ENCODE measurements at regions not wholly inside any gene's neighbourhood (a gene's known extent, or its start where the extent isn't known, plus 50 kb on each side); places are given as distances from the start of the nearest gene placed in this dataset.

DNA sequence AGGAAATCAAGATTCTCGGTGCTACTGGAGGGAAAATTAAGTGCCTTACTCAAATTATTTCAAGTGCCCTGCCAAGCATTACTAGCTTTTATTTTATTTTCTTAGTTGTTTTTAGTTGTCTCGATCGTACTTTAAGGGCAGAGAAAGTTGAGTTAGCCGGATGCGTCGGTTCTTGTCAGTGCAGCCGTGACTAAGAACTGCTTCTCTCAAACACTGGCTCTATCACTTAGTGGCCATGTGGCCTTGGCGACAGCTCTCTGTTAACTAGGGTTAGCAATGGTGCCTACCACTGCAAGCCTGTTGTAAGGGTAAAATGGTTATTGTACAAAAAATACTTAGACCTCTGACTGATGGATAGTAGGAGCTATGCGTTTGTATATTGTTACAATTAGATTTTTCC is 227.8 kb downstream of the KATNAL1 start:
- Histone ChIP-seq H3K27ac (ENCODE audit: insufficient read depth, low read depth, low read length) (no peak overlapping the region), H3K9ac (replicated peaks; ENCODE audit: extremely low read depth, insufficient read depth, low read length) (no peak overlapping the region), H3K9me1 (replicated peaks; ENCODE audit: control insufficient read depth, extremely low read depth, insufficient read depth, low read length) (no peaks in the 10 kb centered on the region), H3K4me1 (ENCODE audit: control insufficient read depth, extremely low read depth, insufficient read depth, low read length) (no peaks in the 10 kb centered on the region), H3K36me3 (ENCODE audit: control insufficient read depth in 2 of 2, extremely low read depth in 1 of 2, insufficient read depth in 2 of 2, low read length in 2 of 2) (no peaks in the 10 kb centered on the region), H2AFZ (ENCODE audit: low read depth, low read length) (no peak overlapping the region), H3K4me2 (ENCODE audit: insufficient read depth, low read length) (no peak overlapping the region), H3K4me3 (replicated peaks in 1 of 3; ENCODE audit: insufficient read depth in 1 of 3, low read depth in 1 of 3, low read length in 3 of 3) (no peak overlapping the region), H4K20me1 (replicated peaks; ENCODE audit: control insufficient read depth, extremely low read depth, insufficient read depth, low read length) (no peaks in the 10 kb centered on the region), H3K9me3 (replicated peaks; ENCODE audit: control insufficient read depth, insufficient read depth, low read length) (no peaks in the 10 kb centered on the region), H3K27me3 (ENCODE audit: control insufficient read depth in 2 of 2, insufficient read depth in 2 of 2, low read length in 2 of 2) (peaks cover 0 to 2% of the 10 kb centered on the region in 2 experiments), H3K79me2 (ENCODE audit: control insufficient read depth, insufficient read depth, low read length) (no peaks in the 10 kb centered on the region)
- intact Hi-C loops (cut with micrococcal nuclease) (no loop called here), dilution Hi-C loops (cut with MboI; ENCODE audit: extremely low pct_ligation_motif_present, low sequenced_read_pairs) (no loop called here)
- no TSS peak for BruUV-seq (replicated peaks)
- ChIA-PET POLR2A (no interaction called here), CTCF (no interaction called here)
- TF ChIP-seq, protein P1, sequence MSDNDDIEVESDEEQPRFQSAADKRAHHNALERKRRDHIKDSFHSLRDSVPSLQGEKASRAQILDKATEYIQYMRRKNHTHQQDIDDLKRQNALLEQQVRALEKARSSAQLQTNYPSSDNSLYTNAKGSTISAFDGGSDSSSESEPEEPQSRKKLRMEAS (IDR thresholded peaks at IDR 0.05; ENCODE audit: insufficient read depth, insufficient read length): no peak
- TF ChIP-seq GATA2 (IDR thresholded peaks at IDR 0.05; ENCODE audit: insufficient read depth, insufficient read length, low read depth, low read length) (no peak), JUN (IDR thresholded peaks at IDR 0.05; ENCODE audit: borderline replicate concordance, insufficient read depth, insufficient read length, low read depth) (no peak), MYC (IDR thresholded peaks at IDR 0.05; ENCODE audit: low read depth, low read length) (no peak), POLR2AphosphoS5 (IDR thresholded peaks at IDR 0.05; ENCODE audit: insufficient read depth, low read depth, low read length) (no peak), EZH2 (IDR thresholded peaks at IDR 0.05; ENCODE audit: borderline replicate concordance, low read depth, low read length, severe bottlenecking) (no peak), FOS (IDR thresholded peaks at IDR 0.05; ENCODE audit: borderline replicate concordance, insufficient read depth, low read length) (no peak), POLR2A (IDR thresholded peaks at IDR 0.05; ENCODE audit: low read depth, low read length) (no peak)
- TF ChIP-seq, protein P2, sequence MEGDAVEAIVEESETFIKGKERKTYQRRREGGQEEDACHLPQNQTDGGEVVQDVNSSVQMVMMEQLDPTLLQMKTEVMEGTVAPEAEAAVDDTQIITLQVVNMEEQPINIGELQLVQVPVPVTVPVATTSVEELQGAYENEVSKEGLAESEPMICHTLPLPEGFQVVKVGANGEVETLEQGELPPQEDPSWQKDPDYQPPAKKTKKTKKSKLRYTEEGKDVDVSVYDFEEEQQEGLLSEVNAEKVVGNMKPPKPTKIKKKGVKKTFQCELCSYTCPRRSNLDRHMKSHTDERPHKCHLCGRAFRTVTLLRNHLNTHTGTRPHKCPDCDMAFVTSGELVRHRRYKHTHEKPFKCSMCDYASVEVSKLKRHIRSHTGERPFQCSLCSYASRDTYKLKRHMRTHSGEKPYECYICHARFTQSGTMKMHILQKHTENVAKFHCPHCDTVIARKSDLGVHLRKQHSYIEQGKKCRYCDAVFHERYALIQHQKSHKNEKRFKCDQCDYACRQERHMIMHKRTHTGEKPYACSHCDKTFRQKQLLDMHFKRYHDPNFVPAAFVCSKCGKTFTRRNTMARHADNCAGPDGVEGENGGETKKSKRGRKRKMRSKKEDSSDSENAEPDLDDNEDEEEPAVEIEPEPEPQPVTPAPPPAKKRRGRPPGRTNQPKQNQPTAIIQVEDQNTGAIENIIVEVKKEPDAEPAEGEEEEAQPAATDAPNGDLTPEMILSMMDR (IDR thresholded peaks at IDR 0.05; ENCODE audit: extremely low read depth in 1 of 2, insufficient read depth in 1 of 2, low read depth in 1 of 2, low read length in 2 of 2): no peak
- FAIRE-seq (no peak), DNase-seq (ENCODE audit: low read depth, low spot score) (no peak)
